ENCODE measurements at regions not wholly inside any gene's neighbourhood (a gene's known extent, or its start where the extent isn't known, plus 50 kb on each side); places are given as distances from the start of the nearest gene placed in this dataset.

DNA sequence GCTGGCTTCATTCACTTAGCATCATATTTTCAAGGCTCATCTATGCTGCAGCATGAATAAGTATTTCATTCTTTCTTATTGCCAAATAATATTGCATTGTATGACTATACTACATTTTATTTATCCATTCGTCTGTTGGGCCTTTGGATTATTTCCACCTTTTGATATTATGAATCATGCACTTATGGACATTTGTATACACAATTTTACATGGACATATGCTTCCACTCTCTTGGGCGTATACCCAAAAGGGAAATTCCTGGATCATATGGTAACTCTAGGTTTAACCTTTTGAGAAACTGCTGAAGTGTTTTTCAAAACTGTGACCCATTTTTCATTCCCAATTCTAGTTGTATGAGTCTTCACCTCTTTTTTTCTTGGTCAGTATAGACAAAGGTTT lies 80.3 kb upstream of the GNAI1 start:
- TF ChIP-seq, protein P1, sequence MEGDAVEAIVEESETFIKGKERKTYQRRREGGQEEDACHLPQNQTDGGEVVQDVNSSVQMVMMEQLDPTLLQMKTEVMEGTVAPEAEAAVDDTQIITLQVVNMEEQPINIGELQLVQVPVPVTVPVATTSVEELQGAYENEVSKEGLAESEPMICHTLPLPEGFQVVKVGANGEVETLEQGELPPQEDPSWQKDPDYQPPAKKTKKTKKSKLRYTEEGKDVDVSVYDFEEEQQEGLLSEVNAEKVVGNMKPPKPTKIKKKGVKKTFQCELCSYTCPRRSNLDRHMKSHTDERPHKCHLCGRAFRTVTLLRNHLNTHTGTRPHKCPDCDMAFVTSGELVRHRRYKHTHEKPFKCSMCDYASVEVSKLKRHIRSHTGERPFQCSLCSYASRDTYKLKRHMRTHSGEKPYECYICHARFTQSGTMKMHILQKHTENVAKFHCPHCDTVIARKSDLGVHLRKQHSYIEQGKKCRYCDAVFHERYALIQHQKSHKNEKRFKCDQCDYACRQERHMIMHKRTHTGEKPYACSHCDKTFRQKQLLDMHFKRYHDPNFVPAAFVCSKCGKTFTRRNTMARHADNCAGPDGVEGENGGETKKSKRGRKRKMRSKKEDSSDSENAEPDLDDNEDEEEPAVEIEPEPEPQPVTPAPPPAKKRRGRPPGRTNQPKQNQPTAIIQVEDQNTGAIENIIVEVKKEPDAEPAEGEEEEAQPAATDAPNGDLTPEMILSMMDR (IDR thresholded peaks at IDR 0.05; ENCODE audit: borderline replicate concordance, extremely low read depth, insufficient read depth) = no peak
- intact Hi-C loops (cut with DNase I) = no loop called here
- no peaks in the 10 kb centered on the region for H3K27me3 ChIP-seq (ENCODE audit: control insufficient read depth, insufficient read depth, low read length)
- no peaks in the 10 kb centered on the region for H3K9me3 ChIP-seq (ENCODE audit: control insufficient read depth in 2 of 3, insufficient read depth in 1 of 3, low read length in 3 of 3)
- no peaks in the 10 kb centered on the region for H3K4me1 ChIP-seq (ENCODE audit: control insufficient read depth in 2 of 3, insufficient read depth in 2 of 3, low read depth in 1 of 3, low read length in 3 of 3)
- no peaks in the 10 kb centered on the region for H3K36me3 ChIP-seq (ENCODE audit: control insufficient read depth in 2 of 3, insufficient read depth in 3 of 3, low read length in 3 of 3)
- H3K4me3 ChIP-seq (ENCODE audit: low read length in 3 of 3) = no peak overlapping the region
- FAIRE-seq = no peak
- H3K9ac ChIP-seq (ENCODE audit: low read length in 3 of 3) = no peak overlapping the region
- no peak for DNase-seq
- no peak overlapping the region for H3K27ac ChIP-seq (ENCODE audit: low read depth in 2 of 2, low read length in 2 of 2)

DNA sequence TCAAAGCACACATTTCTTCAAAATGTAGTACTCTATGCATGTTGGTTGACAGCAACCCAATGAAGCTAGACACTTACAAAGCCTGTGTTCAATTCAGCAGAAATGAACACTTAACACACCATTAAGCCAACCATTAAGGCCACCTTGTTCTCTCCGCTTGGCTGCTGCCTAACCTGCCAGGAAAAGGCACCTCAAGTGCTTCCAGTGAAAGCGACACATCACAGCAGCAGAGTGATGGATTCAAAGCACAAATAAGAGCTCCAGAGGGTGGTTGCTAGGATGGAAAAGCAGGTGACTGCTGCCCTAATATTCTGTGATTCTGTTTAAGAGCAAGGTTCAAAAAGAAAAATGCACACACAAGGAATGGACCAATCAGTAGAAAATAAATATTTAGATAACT lies 81.5 kb upstream of the GNAI1 start:
- H3K4me3 ChIP-seq (ENCODE audit: low read length in 3 of 3) = no peak overlapping the region
- intact Hi-C loops (cut with DNase I) = no loop called here
- H3K9ac ChIP-seq (ENCODE audit: low read length in 3 of 3) = no peak overlapping the region
- H3K4me1 ChIP-seq (ENCODE audit: control insufficient read depth in 2 of 3, insufficient read depth in 2 of 3, low read depth in 1 of 3, low read length in 3 of 3) = no peaks in the 10 kb centered on the region
- TF ChIP-seq, protein P1 (IDR thresholded peaks at IDR 0.05; ENCODE audit: borderline replicate concordance, extremely low read depth, insufficient read depth) = no peak
- no peak overlapping the region for H3K27ac ChIP-seq (ENCODE audit: low read depth in 2 of 2, low read length in 2 of 2)
- H3K36me3 ChIP-seq (ENCODE audit: control insufficient read depth in 2 of 3, insufficient read depth in 3 of 3, low read length in 3 of 3) = no peaks in the 10 kb centered on the region
- DNase-seq (peak in 4 of 5 donors; percentile 39 to 74 (median 66)), FAIRE-seq (no peak)
- no peaks in the 10 kb centered on the region for H3K9me3 ChIP-seq (ENCODE audit: control insufficient read depth in 2 of 3, insufficient read depth in 1 of 3, low read length in 3 of 3)
- no peaks in the 10 kb centered on the region for H3K27me3 ChIP-seq (ENCODE audit: control insufficient read depth, insufficient read depth, low read length)

DNA sequence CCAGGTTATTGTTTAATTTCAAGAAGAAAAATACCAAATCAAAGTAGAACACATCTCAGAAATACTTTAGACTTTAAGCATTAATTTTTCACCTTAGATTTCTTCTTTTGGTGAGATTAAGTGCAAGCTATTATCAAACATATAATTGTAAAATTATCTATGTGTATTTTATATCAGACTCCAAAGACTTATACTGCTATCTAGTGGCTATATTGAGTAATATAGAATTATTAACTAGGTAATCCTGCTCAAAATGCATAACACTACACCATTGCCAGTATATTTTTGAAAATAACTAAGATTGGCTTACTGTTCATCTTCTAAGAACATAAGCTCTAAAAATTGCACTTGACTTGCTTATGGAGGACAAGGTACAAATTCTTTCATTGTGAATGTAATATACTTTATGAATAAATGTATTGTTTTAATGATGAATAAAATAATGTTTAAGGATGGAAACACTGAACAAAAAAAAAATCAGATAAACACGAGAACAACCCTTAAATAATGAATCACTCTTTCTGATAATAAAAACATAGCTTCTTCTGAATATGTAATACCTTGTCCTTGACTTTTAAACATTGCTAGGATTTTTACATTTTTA lies 86.7 kb upstream of the GNAI1 start:
- intact Hi-C loops (cut with DNase I) = no loop called here
- H3K36me3 ChIP-seq (ENCODE audit: control insufficient read depth in 2 of 3, insufficient read depth in 3 of 3, low read length in 3 of 3) = no peaks in the 10 kb centered on the region
- no peak overlapping the region for H3K9ac ChIP-seq (ENCODE audit: low read length in 3 of 3)
- no peaks in the 10 kb centered on the region for H3K27me3 ChIP-seq (ENCODE audit: control insufficient read depth, insufficient read depth, low read length)
- DNase-seq (no peak), FAIRE-seq (no peak)
- H3K4me3 ChIP-seq (ENCODE audit: low read length in 3 of 3) = no peak overlapping the region
- H3K9me3 ChIP-seq (ENCODE audit: control insufficient read depth in 2 of 3, insufficient read depth in 1 of 3, low read length in 3 of 3) = no peaks in the 10 kb centered on the region
- H3K27ac ChIP-seq (ENCODE audit: low read depth in 2 of 2, low read length in 2 of 2) = no peak overlapping the region
- H3K4me1 ChIP-seq (ENCODE audit: control insufficient read depth in 2 of 3, insufficient read depth in 2 of 3, low read depth in 1 of 3, low read length in 3 of 3) = no peaks in the 10 kb centered on the region
- TF ChIP-seq, protein P1 (IDR thresholded peaks at IDR 0.05; ENCODE audit: borderline replicate concordance, extremely low read depth, insufficient read depth) = no peak

DNA sequence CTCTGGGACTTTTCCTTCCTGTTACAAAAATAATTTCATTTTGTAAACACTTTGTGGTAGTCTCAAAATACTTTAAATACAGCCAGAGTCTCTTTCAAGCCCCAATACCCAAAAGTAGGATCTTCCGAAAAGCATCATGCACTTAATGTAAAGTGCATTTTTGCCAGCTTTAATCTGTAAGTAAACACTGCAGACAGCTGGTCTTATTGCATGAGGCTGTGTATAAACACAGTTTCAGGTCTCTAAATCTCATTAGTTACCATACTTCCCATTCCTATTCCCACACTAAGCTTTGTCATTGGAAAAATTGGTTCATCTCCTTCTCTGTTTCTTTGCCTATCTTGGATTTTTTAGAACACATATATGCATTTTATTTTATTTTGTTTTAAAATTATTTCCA lies 87.6 kb upstream of the GNAI1 start:
- no peak for FAIRE-seq
- Histone ChIP-seq H3K9me3 (ENCODE audit: control insufficient read depth in 2 of 3, insufficient read depth in 1 of 3, low read length in 3 of 3) (no peaks in the 10 kb centered on the region), H3K36me3 (ENCODE audit: control insufficient read depth in 2 of 3, insufficient read depth in 3 of 3, low read length in 3 of 3) (no peaks in the 10 kb centered on the region), H3K27ac (ENCODE audit: low read depth in 2 of 2, low read length in 2 of 2) (no peak overlapping the region), H3K27me3 (ENCODE audit: control insufficient read depth, insufficient read depth, low read length) (no peaks in the 10 kb centered on the region), H3K4me1 (ENCODE audit: control insufficient read depth in 2 of 3, insufficient read depth in 2 of 3, low read depth in 1 of 3, low read length in 3 of 3) (no peaks in the 10 kb centered on the region), H3K4me3 (ENCODE audit: low read length in 3 of 3) (no peak overlapping the region), H3K9ac (ENCODE audit: low read length in 3 of 3) (no peak overlapping the region)
- TF ChIP-seq, protein P1 (IDR thresholded peaks at IDR 0.05; ENCODE audit: borderline replicate concordance, extremely low read depth, insufficient read depth) = no peak
- intact Hi-C loops (cut with DNase I) = no loop called here
- peak in 1 of 5 donors; percentile 1 for DNase-seq
